Astrocyte (in vitro differentiated cells and primary cell): ENCODE measurements at regions not wholly inside any gene's neighbourhood (a gene's known extent, or its start where the extent isn't known, plus 50 kb on each side); places are given as distances from the start of the nearest gene placed in this dataset.

Experiments used
- DNase-seq: peaks from one replicate; pipeline ENCODE4 v3.0.0-alpha.2; 2010; ENCODE audit warnings: low read depth
- FAIRE-seq: peaks from 2 replicates; lab custom pipeline; 2011; peaks lifted over from hg19 to GRCh38; lab: Jason Lieb, UNC
- H2AFZ ChIP-seq: 2 replicates; pipeline ENCODE4 v1.6.0; 2012; ENCODE audit warnings: low read depth, low read length, inconsistent platforms
- H3K27ac ChIP-seq: 2 replicates; pipeline ENCODE4 v1.5.1; 2011; ENCODE audit warnings: low read depth, low read length, inconsistent platforms
- H3K27me3 ChIP-seq: 2 replicates; pipeline ENCODE4 v1.6.0; 2011; ENCODE audit warnings: low read length, inconsistent platforms; ENCODE audit not compliant: insufficient read depth
- H3K36me3 ChIP-seq: 2 replicates; pipeline ENCODE4 v1.5.1; 2011; ENCODE audit warnings: low read length, inconsistent platforms; ENCODE audit not compliant: insufficient read depth
- H3K4me1 ChIP-seq: 2 replicates; pipeline ENCODE4 v1.5.1; 2011; ENCODE audit warnings: low read length, inconsistent platforms; ENCODE audit not compliant: insufficient read depth
- H3K4me2 ChIP-seq: 2 replicates; pipeline ENCODE4 v1.6.0; 2012; ENCODE audit warnings: low read length, inconsistent platforms
- H3K4me3 ChIP-seq: 2 replicates; pipeline ENCODE4 v1.5.1; 2011; ENCODE audit warnings: low read depth, mild to moderate bottlenecking, low read length, inconsistent platforms; ENCODE audit not compliant: insufficient read depth
- H3K79me2 ChIP-seq: 2 replicates; pipeline ENCODE4 v1.6.0; 2012; ENCODE audit warnings: mild to moderate bottlenecking, low read length, inconsistent platforms; ENCODE audit not compliant: insufficient read depth
- H3K9ac ChIP-seq: 2 replicates; pipeline ENCODE4 v1.6.0; 2012; ENCODE audit warnings: mild to moderate bottlenecking, low read length, inconsistent platforms
- H3K9me3 ChIP-seq: 2 replicates; pipeline ENCODE4 v1.5.1; 2012; ENCODE audit warnings: low read depth, mild to moderate bottlenecking, low read length, inconsistent platforms; ENCODE audit not compliant: insufficient read depth
- H4K20me1 ChIP-seq: 2 replicates; pipeline ENCODE4 v1.6.0; 2012; ENCODE audit warnings: low read length, inconsistent platforms; ENCODE audit not compliant: insufficient read depth
- H3K27ac Mint-ChIP-seq: one replicate; pipeline ENCODE4 v1.8.0; 2021; ENCODE audit warnings: mild to moderate bottlenecking, mixed read lengths; ENCODE audit not compliant: unreplicated experiment
- H3K27me3 Mint-ChIP-seq: one replicate; pipeline ENCODE4 v1.8.0; 2021; ENCODE audit warnings: low read depth, mixed read lengths; ENCODE audit not compliant: unreplicated experiment
- H3K36me3 Mint-ChIP-seq: one replicate; pipeline ENCODE4 v1.8.0; 2021; ENCODE audit warnings: low read depth, mixed read lengths; ENCODE audit not compliant: unreplicated experiment
- H3K4me1 Mint-ChIP-seq: one replicate; pipeline ENCODE4 v1.8.0; 2021; ENCODE audit warnings: low read depth, mixed read lengths; ENCODE audit not compliant: unreplicated experiment
- H3K4me3 Mint-ChIP-seq: one replicate; pipeline ENCODE4 v1.8.0; 2021; ENCODE audit warnings: mild to moderate bottlenecking, moderate library complexity, mixed read lengths; ENCODE audit not compliant: unreplicated experiment
- H3K9me3 Mint-ChIP-seq: one replicate; pipeline ENCODE4 v1.8.0; 2021; ENCODE audit warnings: mild to moderate bottlenecking, mixed read lengths; ENCODE audit not compliant: unreplicated experiment
- CTCF ChIP-seq: IDR thresholded peaks from 2 replicates; pipeline ENCODE4 v1.5.1; 2011; ENCODE audit warnings: low read depth, mild to moderate bottlenecking, inconsistent platforms, low read length, moderate library complexity; ENCODE audit not compliant: insufficient read depth
- EZH2 ChIP-seq: IDR thresholded peaks from 2 replicates; pipeline ENCODE4 v1.6.1; 2012; ENCODE audit warnings: mild to moderate bottlenecking, low read length, inconsistent platforms; ENCODE audit not compliant: insufficient read depth

DNA sequence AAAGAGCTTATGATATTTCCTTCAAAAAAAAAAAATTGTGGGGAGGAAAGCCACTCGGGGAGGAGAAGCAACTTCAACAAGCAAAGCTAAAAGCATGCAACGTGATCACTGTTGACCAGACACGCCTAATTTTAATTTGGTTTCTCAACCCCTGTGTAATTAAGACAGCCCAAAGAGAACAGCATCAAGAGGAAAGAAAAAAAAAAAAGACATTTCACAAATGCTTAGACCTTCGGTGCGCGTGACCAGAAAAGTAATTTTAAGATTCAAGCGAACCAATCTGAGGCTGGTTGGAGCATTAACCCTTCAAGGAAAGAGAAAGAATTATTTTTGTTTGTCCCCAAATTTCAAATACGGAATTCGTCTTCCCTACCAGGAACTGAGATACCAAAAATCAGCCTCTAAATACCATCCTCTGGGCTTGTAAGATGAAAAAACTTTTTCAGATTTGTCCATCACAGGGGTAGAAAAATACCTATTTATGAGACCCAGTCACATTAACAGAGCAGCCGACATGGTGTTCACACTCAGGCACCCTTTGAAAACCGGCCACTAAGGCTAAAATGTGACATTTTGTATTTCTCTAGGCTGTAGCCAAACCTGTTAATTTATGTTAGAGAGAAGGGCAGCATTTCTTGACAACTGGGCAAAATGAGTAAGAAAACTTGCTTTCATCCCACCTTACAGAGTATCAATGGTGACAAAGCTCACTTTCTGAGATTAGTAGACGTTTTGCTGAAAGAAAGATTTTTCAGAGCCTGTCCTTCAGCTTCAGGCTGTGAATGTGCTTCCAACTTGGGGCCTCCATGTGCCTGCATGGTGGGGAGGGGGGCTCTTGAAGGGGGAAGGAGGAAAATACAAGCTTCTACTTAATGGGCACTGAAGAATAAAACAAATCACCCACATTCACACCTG, 179.9 kb upstream of the KLF14 start:
- TF ChIP-seq CTCF (no peak), EZH2 (no peak)
- H3K79me2 ChIP-seq, result peaks cover 90% of the 10 kb centered on the region
- H3K27ac ChIP-seq, result peak overlapping the region; percentile 99
- DNase-seq (no peak), FAIRE-seq (no peak)
- H3K27me3 ChIP-seq, result no peaks in the 10 kb centered on the region
- no peaks in the 10 kb centered on the region for H3K27me3 Mint-ChIP-seq
- no peaks in the 10 kb centered on the region for H3K9me3 ChIP-seq
- peak overlapping the region; percentile 100 for H3K27ac Mint-ChIP-seq
- peaks cover 13% of the 10 kb centered on the region for H3K36me3 Mint-ChIP-seq
- H3K4me3 Mint-ChIP-seq, result peak overlapping the region; percentile 97
- peaks cover 22% of the 10 kb centered on the region for H4K20me1 ChIP-seq
- H3K4me1 Mint-ChIP-seq, result peaks cover 71% of the 10 kb centered on the region
- H3K9me3 Mint-ChIP-seq, result no peaks in the 10 kb centered on the region
- H3K4me1 ChIP-seq, result peaks cover 67% of the 10 kb centered on the region
- H3K4me3 ChIP-seq, result peak overlapping the region; percentile 88
- no peak overlapping the region for H2AFZ ChIP-seq
- H3K36me3 ChIP-seq, result peaks cover 4% of the 10 kb centered on the region
- H3K4me2 ChIP-seq, result peak overlapping the region; percentile 88
- H3K9ac ChIP-seq, result peak overlapping the region; percentile 97

DNA sequence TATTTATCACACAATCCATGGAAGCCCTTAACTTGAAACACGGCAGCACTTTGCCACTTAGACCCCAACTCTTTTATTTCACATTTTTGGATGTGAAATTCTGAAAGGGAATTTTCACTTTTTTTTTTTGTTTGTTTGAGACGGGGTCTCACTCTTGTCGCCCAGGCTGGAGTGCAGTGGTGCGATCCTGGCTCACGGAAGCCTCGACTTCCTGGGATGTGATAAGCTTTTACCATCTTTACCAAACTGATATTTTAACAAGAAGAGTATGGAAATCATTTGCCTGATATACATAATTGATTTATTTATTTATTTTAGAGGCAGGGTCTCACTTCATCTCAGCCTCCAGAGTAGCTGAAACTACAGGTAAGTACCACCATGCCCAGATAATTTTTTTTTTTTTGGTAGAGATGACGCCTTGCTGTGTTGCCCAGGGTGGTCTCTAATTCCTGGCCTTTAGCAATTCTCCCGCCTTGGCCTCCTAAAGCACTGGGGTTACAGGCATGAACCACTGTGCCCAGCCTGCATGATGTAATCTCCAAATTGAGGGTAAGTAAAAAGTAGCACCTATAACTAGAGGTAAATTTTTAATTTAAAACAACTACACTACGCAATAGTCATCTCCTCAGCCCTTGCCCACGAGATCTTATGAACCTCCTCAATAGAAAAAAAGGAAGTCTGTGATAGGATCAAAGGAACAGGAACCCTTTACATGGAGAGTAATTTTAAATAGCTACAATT, 180.7 kb upstream of the KLF14 start:
- H3K4me3 ChIP-seq, result no peak overlapping the region
- Mint-ChIP-seq H3K9me3 (no peaks in the 10 kb centered on the region), H3K4me1 (peaks cover 70% of the 10 kb centered on the region), H3K36me3 (peaks cover 10% of the 10 kb centered on the region), H3K27me3 (no peaks in the 10 kb centered on the region), H3K4me3 (no peak overlapping the region), H3K27ac (peak overlapping the region; percentile 100)
- TF ChIP-seq CTCF (no peak), EZH2 (no peak)
- H3K4me2 ChIP-seq, result peak overlapping the region; percentile 88
- DNase-seq (no peak), FAIRE-seq (no peak)
- H3K79me2 ChIP-seq, result peaks cover 90% of the 10 kb centered on the region
- H3K9me3 ChIP-seq, result no peaks in the 10 kb centered on the region
- peak overlapping the region; percentile 99 for H3K27ac ChIP-seq
- peaks cover 14% of the 10 kb centered on the region for H4K20me1 ChIP-seq
- H3K27me3 ChIP-seq, result no peaks in the 10 kb centered on the region
- H2AFZ ChIP-seq, result no peak overlapping the region
- H3K4me1 ChIP-seq, result peaks cover 66% of the 10 kb centered on the region
- peak overlapping the region; percentile 97 for H3K9ac ChIP-seq
- H3K36me3 ChIP-seq, result peaks cover 4% of the 10 kb centered on the region
